Fibroblast of mammary gland (primary cell): ENCODE measurements at regions not wholly inside any gene's neighbourhood (a gene's known extent, or its start where the extent isn't known, plus 50 kb on each side); places are given as distances from the start of the nearest gene placed in this dataset.
A peak's percentile ranks its signal among the peaks of the same experiment; 100 is the strongest.
"Not testable (repeated sequence)": the region's sequence is repeated elsewhere in the genome, so short reads cannot be mapped to it uniquely, and the experiment has no call there.

Experiments
- DNase-seq: peaks from one replicate; pipeline ENCODE4 v3.0.0-alpha.2; 2010; ENCODE audit warnings: low read depth
- H3K4me3 ChIP-seq: 2 replicates; pipeline ENCODE4 v1.5.1; 2011; ENCODE audit warnings: low read depth, mild to moderate bottlenecking, low read length, moderate library complexity; ENCODE audit not compliant: control insufficient read depth
- TF ChIP-seq, protein P1 (sequence below): conservative IDR thresholded peaks from 2 replicates; pipeline ENCODE4 v1.5.1; 2011; ENCODE audit warnings: low read depth, low read length, inconsistent platforms; ENCODE audit not compliant: control insufficient read depth, insufficient read depth

DNA sequence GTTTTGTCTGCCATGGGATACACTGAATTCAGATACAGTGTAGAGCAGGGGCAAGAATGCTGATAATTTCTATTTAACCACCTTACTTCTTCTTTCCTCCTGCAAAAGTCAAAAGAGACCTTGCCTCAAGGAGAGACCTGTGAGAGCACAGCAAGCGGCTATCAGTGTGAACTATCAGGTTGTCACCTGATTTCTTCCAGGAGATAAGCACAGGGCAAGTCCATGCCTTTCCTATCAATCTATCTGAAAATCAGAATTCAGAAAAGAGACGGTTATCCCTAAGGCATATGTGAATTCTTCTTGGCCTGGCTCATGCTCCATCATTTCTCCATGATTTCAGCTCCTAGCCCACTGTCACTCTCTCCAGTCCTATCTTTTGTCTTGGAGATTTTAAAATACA is 128.9 kb upstream of the CCND2 start:
- DNase-seq = no peak
- TF ChIP-seq, protein P1, sequence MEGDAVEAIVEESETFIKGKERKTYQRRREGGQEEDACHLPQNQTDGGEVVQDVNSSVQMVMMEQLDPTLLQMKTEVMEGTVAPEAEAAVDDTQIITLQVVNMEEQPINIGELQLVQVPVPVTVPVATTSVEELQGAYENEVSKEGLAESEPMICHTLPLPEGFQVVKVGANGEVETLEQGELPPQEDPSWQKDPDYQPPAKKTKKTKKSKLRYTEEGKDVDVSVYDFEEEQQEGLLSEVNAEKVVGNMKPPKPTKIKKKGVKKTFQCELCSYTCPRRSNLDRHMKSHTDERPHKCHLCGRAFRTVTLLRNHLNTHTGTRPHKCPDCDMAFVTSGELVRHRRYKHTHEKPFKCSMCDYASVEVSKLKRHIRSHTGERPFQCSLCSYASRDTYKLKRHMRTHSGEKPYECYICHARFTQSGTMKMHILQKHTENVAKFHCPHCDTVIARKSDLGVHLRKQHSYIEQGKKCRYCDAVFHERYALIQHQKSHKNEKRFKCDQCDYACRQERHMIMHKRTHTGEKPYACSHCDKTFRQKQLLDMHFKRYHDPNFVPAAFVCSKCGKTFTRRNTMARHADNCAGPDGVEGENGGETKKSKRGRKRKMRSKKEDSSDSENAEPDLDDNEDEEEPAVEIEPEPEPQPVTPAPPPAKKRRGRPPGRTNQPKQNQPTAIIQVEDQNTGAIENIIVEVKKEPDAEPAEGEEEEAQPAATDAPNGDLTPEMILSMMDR = no peak
- H3K4me3 ChIP-seq = no peak overlapping the region

DNA sequence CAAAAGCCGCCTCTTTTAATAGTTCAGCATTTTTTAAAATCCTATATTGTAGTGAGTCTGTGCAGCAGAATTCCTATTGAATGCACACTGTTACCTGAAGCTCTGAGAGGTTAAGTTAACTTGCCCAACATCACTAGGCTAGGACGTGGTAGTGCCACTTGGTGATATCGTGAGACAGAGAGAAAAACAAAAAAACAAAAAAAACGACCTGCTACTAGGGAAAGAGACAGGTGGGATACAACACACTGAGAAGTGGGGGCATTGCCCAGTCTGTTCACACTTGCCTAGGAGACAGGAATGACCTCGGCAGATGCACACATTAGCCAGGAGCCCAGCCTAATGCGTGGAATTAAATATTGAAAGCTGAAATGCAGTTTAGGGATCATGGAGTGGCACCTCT is 129.7 kb upstream of the CCND2 start:
- no peak for DNase-seq
- no peak overlapping the region for H3K4me3 ChIP-seq
- TF ChIP-seq, protein P1 = no peak

DNA sequence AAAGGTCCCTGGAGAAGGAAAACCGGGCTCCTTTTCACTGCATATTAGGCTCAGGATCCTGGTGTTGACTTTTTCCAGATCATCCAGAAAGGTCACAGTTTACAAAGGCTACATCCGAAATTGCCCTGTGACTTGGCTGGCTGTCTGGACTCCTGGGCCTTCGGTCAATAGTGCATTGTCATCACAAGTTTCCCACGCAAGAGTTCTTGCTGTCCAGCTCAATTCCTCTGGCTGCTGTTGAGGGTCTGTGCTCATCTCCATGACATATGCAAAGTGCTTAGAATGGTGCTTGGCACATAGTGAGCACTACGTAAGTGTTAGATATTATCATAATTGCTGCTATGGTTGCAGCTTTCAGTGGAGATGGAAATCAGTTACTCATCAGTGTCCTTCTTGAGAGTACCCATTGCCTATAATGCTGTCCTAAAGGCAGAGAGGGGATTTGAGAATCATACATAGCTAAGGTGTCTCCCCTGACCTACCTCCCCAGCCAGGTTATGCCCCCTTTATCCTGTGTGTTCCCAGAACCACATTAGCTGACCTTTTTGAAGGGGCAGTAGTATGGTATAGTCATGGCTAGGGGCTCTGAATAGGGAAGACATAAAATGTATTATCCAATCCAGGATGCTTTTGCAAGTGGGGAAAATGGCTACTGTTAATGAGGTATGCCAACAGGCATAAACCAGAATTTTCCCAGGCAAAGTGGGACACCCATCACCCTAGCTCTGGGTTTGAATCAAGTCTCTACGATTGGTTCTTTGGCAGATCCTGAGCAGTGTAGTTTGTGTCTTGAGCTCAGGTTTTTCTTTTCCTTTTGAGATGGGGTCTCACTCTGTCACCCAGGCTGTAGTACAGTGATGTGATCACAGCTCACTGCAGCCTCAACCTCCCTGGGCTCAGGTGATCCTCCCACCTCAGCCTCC is 132.0 kb upstream of the CCND2 start:
- no peak overlapping the region for H3K4me3 ChIP-seq
- TF ChIP-seq, protein P1 = no peak
- peak; percentile 24 for DNase-seq

DNA sequence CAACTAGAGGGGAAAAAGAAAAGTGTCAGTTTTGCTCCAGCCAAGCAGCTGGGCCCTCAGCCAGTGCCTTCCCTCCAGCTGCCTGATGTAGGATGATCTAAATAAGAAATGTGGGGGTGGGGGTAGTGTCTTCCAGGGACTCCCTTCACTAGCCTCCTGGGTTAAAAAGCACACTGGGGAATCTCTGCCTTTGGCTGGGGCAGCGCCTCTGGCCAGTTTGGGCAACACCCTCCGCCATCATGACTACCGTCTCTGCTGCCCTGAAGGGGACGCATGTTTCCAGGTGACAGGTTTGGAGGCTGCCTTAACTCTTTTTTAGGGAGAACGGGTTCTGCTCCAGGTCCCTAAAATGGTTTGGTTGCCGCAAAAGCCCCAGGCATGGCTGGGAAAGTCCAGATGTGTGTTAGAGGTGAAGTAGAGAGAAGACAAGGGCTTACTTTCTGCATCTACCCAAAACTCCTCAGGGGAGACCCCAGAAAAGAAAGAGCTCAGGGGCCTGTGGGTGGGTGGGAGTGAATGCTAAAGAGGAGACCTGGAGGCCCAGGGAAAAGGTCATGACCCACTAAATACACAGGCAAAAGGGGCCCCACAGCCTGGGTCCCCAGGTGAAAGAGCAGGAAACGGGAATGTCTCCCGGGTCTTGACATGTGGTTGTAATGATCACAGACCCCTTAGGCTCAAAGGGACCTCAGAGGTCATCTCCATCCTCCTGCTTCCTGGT is 132.8 kb upstream of the CCND2 start:
- TF ChIP-seq, protein P1 = no peak
- H3K4me3 ChIP-seq = no peak overlapping the region
- DNase-seq = no peak

DNA sequence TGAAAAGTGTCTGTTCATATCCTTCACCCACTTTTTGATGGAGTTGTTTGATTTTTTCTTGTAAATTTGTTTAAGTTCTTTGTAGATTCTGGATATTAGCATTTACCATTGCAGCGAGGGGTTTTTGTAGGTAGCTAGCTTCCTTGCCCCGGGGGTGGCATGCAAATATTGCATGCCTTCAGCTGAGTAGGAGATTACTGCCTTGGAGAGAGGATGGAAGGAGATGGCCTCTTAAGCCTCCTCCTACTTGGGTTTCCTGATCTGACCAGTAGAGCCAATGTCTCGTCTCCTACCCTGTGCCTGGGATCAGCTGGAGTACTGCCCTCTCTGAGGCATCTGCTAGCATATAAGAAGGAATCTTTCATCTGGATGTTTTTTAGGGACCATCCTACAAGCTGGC is 134.4 kb upstream of the CCND2 start:
- DNase-seq = no peak
- no peak overlapping the region for H3K4me3 ChIP-seq
- TF ChIP-seq, protein P1 = no peak

DNA sequence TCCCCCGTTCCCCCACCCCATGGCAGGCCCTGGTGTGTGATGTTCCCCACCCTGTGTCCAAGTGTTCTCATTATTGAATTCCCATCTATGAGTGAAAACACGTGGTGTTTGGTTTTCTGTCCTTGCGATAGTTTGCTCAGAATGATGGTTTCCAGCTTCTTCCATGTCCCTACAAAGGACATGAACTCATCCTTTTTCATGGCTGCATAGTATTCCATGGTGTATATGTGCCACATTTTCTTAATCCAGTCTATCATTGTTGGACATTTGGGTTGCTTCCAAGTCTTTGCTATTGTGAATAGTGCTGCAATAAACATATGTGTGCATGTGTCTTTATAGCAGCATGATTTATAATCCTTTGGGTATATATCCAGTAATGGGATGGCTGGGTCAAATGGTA is 135.0 kb upstream of the CCND2 start:
- DNase-seq, H3K4me3 ChIP-seq: not testable (repeated sequence)

DNA sequence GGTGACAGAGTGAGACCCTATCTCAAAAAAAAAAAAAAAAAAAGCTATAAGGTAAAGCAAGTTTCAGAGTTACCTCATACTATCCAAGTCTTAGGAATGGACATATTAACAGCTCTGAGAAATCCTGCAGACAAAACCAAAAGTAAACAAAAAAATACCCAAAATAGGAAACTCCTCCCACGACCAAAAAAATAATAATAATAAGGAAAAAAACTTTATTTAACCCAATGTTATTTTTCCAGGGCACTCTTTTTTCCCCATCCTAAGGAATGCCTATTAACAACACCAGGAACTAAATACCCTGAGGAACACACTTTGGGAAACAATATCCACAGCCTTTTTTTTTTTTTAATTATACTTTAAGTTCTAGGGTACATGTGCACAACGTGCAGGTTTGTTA is 135.5 kb upstream of the CCND2 start:
- TF ChIP-seq, protein P1 = no peak
- no peak overlapping the region for H3K4me3 ChIP-seq
- no peak for DNase-seq
